GM13976 (cell line): ENCODE measurements at regions not wholly inside any gene's neighbourhood (a gene's known extent, or its start where the extent isn't known, plus 50 kb on each side); places are given as distances from the start of the nearest gene placed in this dataset.

Experiments used
- DNase-seq: peaks from one replicate; pipeline ENCODE4 v3.0.0; 2012; ENCODE audit warnings: low spot score
- in situ Hi-C: fragments of 300-500 bp; cut with MboI; formaldehyde crosslinking; loops from one replicate; pipeline ENCODE4 v1.12.0; 2022; ENCODE audit warnings: low sequenced_read_pairs, mixed read lengths, inconsistent platforms; ENCODE audit not compliant: unreplicated experiment
- TF ChIP-seq, protein P1 (sequence below): IDR thresholded peaks from 2 replicates; pipeline ENCODE4 v1.5.1; 2012; ENCODE audit warnings: borderline replicate concordance, mild to moderate bottlenecking; ENCODE audit not compliant: insufficient read depth; ENCODE audit errors: extremely low read depth, missing control alignments, control extremely low read depth

DNA sequence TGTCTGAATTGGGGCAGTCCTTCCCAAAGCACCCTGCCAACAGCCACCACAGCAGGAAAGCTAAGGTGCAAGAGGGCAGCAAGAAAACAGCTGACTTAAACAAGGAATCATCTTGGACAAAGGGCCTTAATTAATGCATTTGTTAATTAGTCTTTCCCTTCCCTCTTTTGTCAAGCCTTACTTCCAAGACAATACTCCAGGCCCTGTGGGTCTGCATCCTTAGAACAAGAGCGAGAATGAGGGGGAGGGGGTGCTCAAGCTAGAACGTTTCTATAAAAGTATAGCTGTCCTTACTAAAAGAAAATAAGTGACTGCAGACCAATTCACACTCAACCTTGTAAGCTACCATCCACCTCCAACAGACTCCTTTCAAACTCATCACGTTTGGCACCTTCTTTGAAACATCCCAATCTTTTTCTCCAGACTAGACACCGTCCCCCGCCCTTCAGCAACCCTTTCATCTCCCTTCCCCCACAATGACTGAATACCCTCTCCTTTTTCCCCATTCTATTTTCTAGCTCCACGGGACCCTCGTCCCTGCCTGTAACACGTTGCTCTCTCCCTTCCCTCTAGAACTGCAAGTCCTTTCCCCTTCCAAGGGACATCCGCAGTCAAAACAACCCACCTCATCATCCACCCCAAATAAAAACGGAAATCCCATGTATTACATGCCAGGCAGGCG lies 85.7 kb upstream of the RNF38 start:
- in situ Hi-C loops = no loop called here
- TF ChIP-seq, protein P1, sequence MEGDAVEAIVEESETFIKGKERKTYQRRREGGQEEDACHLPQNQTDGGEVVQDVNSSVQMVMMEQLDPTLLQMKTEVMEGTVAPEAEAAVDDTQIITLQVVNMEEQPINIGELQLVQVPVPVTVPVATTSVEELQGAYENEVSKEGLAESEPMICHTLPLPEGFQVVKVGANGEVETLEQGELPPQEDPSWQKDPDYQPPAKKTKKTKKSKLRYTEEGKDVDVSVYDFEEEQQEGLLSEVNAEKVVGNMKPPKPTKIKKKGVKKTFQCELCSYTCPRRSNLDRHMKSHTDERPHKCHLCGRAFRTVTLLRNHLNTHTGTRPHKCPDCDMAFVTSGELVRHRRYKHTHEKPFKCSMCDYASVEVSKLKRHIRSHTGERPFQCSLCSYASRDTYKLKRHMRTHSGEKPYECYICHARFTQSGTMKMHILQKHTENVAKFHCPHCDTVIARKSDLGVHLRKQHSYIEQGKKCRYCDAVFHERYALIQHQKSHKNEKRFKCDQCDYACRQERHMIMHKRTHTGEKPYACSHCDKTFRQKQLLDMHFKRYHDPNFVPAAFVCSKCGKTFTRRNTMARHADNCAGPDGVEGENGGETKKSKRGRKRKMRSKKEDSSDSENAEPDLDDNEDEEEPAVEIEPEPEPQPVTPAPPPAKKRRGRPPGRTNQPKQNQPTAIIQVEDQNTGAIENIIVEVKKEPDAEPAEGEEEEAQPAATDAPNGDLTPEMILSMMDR = no peak
- DNase-seq = no peak

DNA sequence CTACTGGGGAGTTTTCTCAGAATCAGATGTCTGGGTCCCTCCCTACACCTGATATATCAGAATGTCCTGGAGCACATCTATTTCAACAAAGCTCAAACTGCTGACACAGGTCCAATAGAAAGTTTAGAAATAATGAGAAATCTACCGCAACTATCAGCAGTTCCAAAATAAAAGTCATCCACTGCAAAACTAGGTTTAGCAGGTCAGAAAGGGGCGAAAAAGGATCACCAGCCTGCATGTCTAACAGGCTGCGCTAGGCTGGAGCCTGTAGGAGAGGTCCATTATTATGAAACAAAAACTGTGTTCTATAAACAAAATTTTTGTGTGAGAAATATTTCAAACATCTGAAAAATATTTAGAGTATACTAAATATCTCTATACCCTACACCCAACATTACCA lies 84.1 kb upstream of the RNF38 start:
- DNase-seq = no peak
- in situ Hi-C loops = no loop called here
- TF ChIP-seq, protein P1 = no peak

DNA sequence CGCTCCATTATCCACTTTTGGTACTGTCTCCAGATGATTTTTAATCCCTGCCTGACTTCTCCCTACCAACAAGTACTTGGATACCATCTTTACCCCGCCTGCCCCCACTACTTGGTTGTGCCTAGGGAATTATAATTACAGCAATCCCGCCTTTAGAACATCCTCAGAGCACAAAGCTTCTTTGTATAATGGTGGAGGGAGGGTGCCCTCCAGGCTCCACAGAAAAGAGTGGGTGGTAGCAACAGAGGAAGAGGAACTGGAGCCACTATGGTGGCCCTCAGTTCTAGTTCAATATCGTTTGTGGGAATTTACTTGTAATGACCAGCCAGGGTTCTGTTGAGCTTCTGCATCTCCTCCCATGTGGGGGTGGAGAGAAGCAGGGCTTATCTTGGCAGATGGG lies 79.0 kb upstream of the RNF38 start:
- in situ Hi-C loops = no loop called here
- TF ChIP-seq, protein P1 = no peak
- DNase-seq = no peak

DNA sequence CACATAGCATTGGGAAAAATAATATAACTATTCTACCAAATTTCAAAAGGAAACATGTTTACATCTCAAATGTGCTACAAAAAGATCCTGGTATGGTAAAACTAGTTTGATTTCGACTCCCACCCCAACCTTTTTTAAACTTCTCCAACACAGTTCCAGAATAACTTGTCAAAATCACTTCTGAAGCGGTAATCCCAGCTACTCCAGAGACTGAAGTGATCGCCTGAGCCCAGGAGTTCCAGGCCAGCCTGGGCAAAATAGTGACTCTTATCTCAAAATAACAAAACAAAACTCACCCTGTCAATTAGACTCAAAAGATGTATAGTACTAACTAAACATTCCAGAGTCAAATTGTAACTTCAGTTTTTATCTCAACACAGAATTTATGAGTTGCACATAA lies 71.3 kb upstream of the RNF38 start:
- TF ChIP-seq, protein P1 = no peak
- no peak for DNase-seq
- in situ Hi-C loops = no loop called here

- peak; percentile 81 for DNase-seq
- TF ChIP-seq, protein P1 = no peak
- in situ Hi-C loops = no loop called here
These were observed 70.7 kb upstream of the RNF38 start for GRCh38 chr9:36470643-36471290.

DNA sequence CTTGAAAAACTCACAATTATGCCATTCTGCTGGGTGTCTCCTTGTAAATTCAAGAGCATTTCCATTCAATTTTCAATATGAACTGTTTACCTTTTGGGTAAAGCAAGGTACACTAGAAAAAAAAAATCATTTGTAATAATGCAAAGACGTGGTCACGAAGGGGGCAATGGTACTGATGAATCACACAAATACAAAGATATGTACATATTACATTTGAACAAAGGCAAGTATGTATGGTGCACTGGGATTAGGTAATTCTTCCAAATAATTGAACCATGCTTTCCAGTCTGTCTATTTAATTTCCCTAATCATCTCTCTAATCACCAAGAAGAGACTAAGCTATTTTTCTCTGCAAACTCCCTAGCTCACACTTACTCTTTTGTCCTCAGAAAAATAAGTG lies 63.4 kb upstream of the RNF38 start:
- TF ChIP-seq, protein P1 = no peak
- in situ Hi-C loops = loop anchor here (10.0 kb wide), 1 partner anchor 91 kb away; no protein-coding TSS in a partner anchor
- no peak for DNase-seq
